OCI-LY7 (cell line): ENCODE measurements at regions not wholly inside any gene's neighbourhood (a gene's known extent, or its start where the extent isn't known, plus 50 kb on each side); places are given as distances from the start of the nearest gene placed in this dataset.
"Not testable (repeated sequence)": the region's sequence is repeated elsewhere in the genome, so short reads cannot be mapped to it uniquely, and the experiment has no call there.

Source experiments
- EZH2phosphoT487 ChIP-seq: fragments of 200-600 bp; sonication (generic); IDR thresholded peaks from 2 replicates; pipeline ENCODE4 v1.6.1; 2018; ENCODE audit warnings: low read depth, borderline replicate concordance, mild to moderate bottlenecking, mixed run types, antibody characterized with exemption, low read length, moderate library complexity, mixed read lengths
- TF ChIP-seq, protein P1 (sequence below): fragments of 200-600 bp; sonication (generic); conservative IDR thresholded peaks from 2 replicates; pipeline ENCODE4 v1.5.1; 2014; ENCODE audit warnings: mild to moderate bottlenecking, antibody characterized with exemption, low read length, moderate library complexity, mixed read lengths

DNA sequence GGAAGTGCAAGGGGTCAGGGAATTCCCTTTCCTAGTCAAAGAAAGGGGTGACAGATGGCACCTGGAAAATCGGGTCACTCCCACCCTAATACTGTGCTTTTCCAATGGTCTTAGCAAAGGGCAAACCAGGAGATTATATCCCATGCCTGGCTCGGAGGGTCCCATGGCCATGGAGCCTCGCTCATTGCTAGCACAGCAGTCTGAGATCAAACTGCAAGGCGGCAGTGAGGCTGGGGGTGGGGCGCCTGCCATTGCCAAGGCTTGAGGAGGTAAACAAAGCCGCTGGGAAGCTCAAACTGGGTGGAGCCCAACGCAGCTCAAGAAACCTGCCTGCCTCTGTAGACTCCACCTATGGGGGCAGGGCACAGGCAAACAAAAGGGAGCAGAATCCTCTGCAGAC, 714.4 kb upstream of the MGAT4C start:
- TF ChIP-seq, protein P1, sequence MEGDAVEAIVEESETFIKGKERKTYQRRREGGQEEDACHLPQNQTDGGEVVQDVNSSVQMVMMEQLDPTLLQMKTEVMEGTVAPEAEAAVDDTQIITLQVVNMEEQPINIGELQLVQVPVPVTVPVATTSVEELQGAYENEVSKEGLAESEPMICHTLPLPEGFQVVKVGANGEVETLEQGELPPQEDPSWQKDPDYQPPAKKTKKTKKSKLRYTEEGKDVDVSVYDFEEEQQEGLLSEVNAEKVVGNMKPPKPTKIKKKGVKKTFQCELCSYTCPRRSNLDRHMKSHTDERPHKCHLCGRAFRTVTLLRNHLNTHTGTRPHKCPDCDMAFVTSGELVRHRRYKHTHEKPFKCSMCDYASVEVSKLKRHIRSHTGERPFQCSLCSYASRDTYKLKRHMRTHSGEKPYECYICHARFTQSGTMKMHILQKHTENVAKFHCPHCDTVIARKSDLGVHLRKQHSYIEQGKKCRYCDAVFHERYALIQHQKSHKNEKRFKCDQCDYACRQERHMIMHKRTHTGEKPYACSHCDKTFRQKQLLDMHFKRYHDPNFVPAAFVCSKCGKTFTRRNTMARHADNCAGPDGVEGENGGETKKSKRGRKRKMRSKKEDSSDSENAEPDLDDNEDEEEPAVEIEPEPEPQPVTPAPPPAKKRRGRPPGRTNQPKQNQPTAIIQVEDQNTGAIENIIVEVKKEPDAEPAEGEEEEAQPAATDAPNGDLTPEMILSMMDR, result not testable (repeated sequence)
- TF ChIP-seq EZH2phosphoT487, result not testable (repeated sequence)
